COR-L47 (cell line): ENCODE measurements at regions not wholly inside any gene's neighbourhood (a gene's known extent, or its start where the extent isn't known, plus 50 kb on each side); places are given as distances from the start of the nearest gene placed in this dataset.
A peak's percentile ranks its signal among the peaks of the same experiment; 100 is the strongest.

Source experiments
- DNase-seq: peaks from one replicate; lab custom pipeline; 2025; lab: John Stamatoyannopoulos, UW

DNA sequence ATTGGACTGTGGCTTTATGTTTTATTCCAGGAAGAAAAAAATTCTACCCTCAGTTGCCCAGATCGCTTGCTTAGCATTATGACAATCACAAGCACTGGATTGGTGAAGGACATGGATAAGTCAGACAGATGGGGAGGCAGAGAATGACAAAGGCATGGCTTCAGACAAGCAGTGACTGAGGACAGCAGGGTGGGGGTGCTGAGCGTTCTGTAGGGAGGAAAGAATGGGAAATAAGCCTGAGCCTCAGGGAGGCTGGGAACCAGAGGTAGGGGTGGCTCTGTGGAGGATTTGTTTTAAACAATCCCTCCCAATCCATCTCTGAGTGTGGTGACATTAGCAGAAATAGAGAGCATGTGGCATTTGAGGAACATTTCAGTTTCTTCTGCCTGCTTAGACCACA is 896.9 kb downstream of the CCSER2 start:
- no peak for DNase-seq

GRCh38 chr10:85226596-85226995 is 898.2 kb downstream of the CCSER2 start:
- DNase-seq: no peak

- DNase-seq: no peak
These were observed 900.3 kb downstream of the CCSER2 start for GRCh38 chr10:85228726-85229125.

GRCh38 chr10:85231534-85232270 is 903.3 kb downstream of the CCSER2 start:
- no peak for DNase-seq

DNA sequence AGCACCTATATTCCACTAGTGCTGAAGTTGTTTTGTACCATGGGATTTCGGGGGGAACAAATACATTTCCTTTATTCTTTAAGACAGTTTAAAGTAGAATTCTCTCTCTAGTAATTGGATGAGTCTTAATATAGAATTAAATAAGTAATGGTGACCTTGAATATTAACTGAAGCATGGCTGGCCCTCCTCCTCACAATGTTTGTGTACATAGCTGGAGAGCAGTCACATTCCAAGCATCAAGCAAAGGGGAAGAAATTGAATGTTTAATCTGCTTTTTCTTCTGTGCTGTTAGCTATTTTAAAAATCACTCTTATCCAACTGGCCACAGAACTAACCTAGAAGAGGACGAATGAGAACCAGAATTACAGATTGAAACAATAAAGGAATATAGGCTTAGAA is 906.9 kb downstream of the CCSER2 start:
- DNase-seq: no peak

DNA sequence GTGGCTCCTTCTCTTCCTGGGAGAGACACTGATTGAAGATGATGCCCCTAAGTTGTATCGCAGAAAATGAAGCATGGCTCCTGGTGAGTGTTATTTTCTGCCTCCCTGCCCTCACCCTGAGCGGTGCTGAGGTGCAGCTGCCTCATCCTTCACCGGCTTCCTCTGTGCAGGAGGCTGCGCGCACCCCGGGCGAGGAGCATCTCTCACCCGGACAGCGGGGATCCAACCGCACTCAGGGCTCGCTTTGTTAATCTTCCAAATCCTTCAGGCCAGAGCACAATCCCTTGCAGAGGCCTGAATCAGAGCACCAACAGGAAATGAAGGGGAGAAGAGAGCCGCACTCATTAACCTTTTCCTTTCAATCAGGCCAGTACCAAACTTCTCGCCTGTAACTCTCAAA is 910.3 kb downstream of the CCSER2 start:
- DNase-seq: no peak

- DNase-seq: no peak
These were observed 921.9 kb downstream of the CCSER2 start for GRCh38 chr10:85250304-85250703.

- no peak for DNase-seq
These were observed 928.1 kb downstream of the CCSER2 start for GRCh38 chr10:85256481-85256880.

GRCh38 chr10:85259908-85260307 is 931.5 kb downstream of the CCSER2 start:
- no peak for DNase-seq

GRCh38 chr10:85262992-85263391 is 934.6 kb downstream of the CCSER2 start:
- DNase-seq: no peak

DNA sequence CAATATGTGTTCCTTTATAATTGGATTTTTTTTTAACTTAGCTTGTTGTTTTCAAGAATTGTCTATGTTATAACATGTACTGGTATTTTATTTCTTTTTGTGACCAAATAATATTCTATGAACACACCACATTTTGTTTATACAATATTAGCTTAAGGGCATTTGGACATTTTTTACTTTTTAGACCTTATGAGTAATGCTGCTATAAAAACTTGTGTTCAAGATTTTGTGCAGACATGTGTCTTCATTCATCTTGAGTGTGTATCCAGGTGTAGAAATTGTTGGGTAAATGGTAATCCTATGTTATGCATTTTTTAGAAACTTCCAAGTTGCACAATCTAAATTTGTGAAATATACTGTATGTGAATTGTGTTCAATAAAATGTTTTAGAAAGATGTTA is 936.7 kb downstream of the CCSER2 start:
- DNase-seq: no peak

- no peak for DNase-seq
These were observed 938.4 kb downstream of the CCSER2 start for GRCh38 chr10:85266808-85267207.

DNA sequence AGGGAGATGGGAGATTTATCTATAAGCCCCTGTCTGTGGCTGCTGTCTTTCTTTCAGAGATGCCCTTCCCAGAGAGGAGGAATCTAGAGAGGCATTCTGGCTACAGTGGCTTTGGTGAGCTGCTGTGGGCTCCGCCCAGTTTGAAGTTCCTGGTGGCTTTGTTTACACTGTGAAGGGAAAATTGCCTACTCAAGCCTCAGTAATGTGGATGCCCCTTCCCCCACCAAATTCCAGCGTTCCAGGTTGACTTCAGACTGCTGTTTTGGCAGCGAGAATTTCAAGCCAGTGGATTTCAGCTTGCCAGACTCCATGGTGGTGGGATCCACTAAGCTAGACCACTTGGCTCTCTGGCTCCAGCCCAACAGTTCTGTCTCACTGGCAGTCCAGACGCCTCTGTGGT is 951.6 kb downstream of the CCSER2 start:
- DNase-seq: no peak

DNA sequence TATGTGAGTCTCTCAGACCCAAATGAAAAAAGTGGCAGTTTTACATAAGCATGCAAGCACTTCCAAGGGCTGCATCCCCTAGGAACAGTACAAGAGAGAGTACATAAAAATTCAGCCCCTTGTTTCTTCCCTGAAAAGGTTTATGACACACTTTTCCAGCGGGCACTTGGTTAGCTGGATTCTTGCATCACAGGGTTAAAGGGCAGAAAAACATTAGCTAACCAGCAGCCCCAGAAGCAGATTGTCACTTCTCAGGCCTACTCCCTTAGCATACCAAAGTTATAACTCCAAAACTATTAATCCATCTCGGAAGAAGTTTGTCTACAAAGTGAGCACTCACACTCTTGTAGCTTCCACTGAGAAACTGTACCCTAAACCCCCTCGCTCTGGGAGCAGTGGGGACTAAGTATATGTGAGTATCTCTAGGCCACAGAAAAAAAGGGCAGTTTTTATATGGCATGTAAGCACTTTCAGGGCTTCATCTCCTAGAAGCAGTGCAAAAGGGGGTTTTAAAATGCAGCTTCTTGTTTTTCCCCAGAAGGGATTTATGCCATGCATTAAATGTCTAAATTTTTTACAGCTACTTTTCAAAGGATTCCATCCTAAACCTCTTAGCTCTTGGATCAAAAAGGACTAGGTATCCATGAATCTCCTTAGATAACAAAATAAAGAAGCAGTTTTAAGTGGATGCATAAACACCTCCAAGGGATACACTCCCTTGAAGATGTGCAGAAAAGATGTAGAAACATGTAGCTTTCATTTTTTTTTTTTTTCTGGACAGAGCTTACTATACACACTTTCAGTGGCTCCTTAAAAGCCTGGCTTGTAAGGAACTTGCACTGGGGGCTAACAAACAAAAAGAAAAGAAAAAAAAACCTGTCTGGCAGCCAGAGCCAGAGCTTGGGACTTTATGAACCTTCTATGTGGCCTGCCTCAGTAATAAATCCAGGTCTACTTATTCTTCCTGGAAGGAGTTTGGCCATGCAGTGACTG is 956.7 kb downstream of the CCSER2 start:
- no peak for DNase-seq

DNA sequence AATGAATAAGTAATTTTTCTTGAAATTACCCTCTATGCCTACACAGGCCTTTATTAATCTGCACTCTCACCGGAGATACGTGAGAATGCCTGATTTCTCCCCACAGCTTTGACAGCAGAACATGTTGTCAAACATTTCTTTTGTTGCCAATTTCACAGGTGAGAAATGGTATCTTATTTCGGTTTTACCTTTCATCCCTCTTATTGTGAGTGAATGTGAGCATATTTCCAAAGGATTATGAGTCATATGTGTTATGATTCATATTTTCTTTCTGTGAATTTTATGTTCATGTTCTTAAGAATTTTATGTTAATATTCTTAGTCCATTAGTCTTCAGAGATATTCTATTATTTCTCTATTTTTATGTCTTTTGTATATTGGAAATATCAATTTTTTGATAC is 965.1 kb downstream of the CCSER2 start:
- DNase-seq: no peak

DNA sequence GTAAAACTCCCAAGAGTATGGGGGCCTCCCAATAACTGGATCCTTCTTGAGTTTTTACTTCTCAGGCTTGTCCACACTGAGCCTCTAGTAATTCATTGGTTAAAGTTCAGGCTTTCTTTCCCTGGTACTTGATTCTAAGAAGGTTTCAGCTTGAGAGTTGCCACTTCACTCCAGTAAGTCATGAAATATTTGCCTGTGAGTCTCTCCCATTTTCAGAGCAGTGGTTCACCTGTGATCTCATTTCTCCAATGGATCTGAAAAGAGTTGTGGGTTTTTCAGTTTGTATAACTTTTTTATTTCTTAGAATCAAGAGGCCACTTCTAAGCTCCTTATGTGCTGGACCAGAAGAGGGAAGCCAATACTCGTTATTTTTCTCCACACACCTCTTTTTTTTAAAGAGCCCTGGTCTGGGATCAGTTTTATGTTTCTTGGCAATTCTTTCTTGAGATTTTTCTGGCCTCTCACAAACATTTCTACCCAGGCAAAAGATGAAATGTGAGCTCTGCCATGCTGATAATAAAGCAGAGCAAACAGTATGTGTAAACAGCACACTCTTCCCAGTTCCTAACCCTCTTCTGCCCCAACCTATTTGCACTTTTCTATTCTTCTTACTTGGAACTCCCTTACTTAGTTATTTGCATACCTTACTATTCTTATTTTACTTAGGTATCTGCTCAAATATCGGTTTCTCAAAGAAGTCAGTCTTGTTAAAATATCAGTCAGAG is 983.4 kb downstream of the CCSER2 start:
- no peak for DNase-seq

- DNase-seq: no peak
These were observed 987.3 kb downstream of the CCSER2 start for GRCh38 chr10:85315657-85316056.

DNA sequence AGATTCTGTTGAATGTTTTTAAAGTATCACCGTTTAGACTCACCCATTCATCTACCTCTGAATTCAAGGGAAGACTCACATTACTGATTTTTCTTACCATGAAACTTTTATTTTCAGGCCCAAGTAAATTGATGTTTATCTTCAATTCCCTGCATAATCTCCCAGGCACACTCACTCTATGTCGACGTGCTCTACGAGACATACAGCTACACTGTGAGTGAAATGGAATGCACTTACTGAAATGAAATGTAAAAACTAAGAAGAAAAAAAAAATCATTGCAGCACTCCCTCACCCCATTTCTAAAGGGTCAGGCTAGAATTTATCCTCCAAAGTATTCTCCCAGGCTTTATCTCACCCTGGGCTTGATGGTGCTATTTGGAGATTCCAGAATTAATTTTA is 987.9 kb downstream of the CCSER2 start:
- no peak for DNase-seq

DNA sequence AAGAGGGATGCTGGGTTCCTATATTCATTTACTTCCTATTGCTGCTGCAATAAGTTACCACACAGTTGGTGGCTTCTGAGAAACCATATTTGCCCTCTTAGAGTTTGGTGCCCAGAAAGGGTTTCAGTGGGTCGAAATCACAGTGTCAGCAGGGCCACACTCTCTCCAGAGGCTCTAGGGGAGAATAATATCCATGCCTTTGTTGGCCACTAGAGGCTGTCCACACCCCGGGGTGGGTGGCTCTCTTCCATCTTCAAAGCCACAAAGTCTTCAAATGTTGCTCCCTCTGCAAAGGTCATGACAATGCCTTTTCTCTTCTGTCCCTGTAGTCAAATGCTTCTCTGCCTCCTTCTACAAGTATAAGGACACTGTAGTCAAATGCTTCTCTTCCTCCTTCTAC is 989.4 kb downstream of the CCSER2 start:
- DNase-seq: no peak

- DNase-seq: peak; percentile 34
These were observed 990.7 kb downstream of the CCSER2 start for GRCh38 chr10:85318809-85319807.

DNA sequence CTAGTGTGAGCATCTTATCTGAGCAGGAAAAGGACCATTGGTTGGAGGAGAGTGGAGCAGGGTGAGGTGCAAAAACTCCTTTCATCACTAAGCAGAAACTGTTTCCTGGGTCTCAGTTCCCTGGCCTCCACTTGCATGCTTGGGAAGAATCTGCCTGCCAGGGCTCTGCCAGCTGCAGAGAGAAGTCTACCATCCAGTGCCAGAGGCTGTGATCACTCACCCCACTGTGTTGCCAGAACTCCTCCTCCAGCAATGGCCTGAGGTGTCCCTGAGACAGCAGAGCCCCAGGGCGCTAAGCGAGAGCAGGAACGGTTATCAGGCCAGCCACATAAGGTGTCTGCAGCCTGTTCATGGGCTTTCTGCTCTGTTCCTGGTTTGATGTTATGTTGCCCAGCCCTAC is 991.4 kb downstream of the CCSER2 start:
- peak; percentile 2 for DNase-seq
